ENCODE measurements at regions not wholly inside any gene's neighbourhood (a gene's known extent, or its start where the extent isn't known, plus 50 kb on each side); places are given as distances from the start of the nearest gene placed in this dataset.

DNA sequence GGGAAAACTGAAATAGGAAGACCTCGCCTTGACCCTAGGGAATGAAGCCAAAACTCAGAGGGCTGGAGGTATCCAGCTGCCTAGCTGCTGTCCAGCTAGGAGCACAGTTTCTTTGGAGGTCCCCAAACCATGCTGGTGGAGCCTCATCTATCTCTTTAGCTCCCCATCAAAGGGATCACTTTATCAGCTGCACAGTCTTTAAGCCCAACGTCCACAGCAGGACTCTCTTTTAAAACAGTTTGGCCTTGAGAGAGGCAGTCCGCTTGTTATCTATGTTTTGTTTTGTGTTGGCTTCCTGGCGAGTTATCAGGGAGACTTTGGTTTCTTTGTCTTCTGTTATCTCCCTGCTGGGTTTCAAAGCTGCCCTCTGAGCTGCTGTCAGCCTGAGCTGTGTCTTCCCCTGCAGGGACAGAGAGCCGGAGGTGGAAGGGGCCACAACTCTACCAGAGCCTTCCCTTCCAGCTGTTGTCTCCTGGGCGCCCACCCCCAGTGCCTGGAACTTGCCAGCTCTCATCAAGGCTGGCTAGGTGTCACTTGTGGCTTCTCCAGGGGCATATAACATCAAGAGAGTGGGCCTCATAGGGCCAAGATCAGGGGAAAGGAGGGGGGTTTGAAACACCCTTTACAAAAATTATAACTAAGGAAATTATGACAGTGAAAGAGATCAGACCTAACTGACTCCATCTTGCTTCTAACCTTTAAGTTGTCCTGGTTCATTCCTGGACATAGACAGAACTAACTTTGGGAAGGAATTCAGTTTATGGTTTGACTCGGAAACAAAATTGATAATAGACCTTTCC, 61.4 kb upstream of the C15orf39 start:
- peaks cover 1% of the 10 kb centered on the region for H3K27me3 Mint-ChIP-seq (ENCODE audit: unreplicated experiment)
- TF ChIP-seq, protein P1, sequence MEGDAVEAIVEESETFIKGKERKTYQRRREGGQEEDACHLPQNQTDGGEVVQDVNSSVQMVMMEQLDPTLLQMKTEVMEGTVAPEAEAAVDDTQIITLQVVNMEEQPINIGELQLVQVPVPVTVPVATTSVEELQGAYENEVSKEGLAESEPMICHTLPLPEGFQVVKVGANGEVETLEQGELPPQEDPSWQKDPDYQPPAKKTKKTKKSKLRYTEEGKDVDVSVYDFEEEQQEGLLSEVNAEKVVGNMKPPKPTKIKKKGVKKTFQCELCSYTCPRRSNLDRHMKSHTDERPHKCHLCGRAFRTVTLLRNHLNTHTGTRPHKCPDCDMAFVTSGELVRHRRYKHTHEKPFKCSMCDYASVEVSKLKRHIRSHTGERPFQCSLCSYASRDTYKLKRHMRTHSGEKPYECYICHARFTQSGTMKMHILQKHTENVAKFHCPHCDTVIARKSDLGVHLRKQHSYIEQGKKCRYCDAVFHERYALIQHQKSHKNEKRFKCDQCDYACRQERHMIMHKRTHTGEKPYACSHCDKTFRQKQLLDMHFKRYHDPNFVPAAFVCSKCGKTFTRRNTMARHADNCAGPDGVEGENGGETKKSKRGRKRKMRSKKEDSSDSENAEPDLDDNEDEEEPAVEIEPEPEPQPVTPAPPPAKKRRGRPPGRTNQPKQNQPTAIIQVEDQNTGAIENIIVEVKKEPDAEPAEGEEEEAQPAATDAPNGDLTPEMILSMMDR (IDR thresholded peaks at IDR 0.05; ENCODE audit: unreplicated experiment) = no peak
- H3K27ac Mint-ChIP-seq (ENCODE audit: unreplicated experiment) = no peak overlapping the region
- H3K9me3 Mint-ChIP-seq (ENCODE audit: unreplicated experiment) = peaks cover 21% of the 10 kb centered on the region
- no peak for DNase-seq (ENCODE audit: low spot score)
- peaks cover 9% of the 10 kb centered on the region for H3K36me3 Mint-ChIP-seq (ENCODE audit: low read depth, unreplicated experiment)
- peaks cover 9% of the 10 kb centered on the region for H3K4me1 Mint-ChIP-seq (ENCODE audit: unreplicated experiment)
- H3K4me3 Mint-ChIP-seq (ENCODE audit: unreplicated experiment) = no peak overlapping the region

DNA sequence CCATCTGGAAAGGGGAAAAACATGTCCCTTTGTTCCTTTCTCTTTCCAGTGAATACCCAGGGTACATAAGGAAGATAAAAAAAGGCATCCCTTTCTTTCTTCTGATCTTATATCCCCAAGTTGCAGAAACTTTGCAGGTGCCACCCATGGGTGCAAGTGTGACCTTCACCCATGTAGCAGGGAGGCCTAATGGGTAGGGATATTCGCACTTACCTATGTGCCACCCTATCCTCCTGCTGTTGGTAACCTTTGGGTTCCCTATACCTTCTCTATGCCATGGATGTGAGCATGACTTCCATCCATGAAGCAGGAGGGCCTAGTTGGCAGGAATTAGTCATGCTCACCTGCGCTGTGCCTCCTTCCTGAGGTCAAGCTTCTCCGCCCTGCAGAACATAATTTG, 59.2 kb upstream of the C15orf39 start:
- Mint-ChIP-seq H3K9me3 (ENCODE audit: unreplicated experiment) (peaks cover 21% of the 10 kb centered on the region), H3K4me1 (ENCODE audit: unreplicated experiment) (peaks cover 9% of the 10 kb centered on the region), H3K27ac (ENCODE audit: unreplicated experiment) (no peak overlapping the region), H3K36me3 (ENCODE audit: low read depth, unreplicated experiment) (peaks cover 9% of the 10 kb centered on the region), H3K27me3 (ENCODE audit: unreplicated experiment) (peaks cover 1% of the 10 kb centered on the region), H3K4me3 (ENCODE audit: unreplicated experiment) (no peak overlapping the region)
- DNase-seq (ENCODE audit: low spot score) = no peak
- TF ChIP-seq, protein P1 (IDR thresholded peaks at IDR 0.05; ENCODE audit: unreplicated experiment) = no peak

DNA sequence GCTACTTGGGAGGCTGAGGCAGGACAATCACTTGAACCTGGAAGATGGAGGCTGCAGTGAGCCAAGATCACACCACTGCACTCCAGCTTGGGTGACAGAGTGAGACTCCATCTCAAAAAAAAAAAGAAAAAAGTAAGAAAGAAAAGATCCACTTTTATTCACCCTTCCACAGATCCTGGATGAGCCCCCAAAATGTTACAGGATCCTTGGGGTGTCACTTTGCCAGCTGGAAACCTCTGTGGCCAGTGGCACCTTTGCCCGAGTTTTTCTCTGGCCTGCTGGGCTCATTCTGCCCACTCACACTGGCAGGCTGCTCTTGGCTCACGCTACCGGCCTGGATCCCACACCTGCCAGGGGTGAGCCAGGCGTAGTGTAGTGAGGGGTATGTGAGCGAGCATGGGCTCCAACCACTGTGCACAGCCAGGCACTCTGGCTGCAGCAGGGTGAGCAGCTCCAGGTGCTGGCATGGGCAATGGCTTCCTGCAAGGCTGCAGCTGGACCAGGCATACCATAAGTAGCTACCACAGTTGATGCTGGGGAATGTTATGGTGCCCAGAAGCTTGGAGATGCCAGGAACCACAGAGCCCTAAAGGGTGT, 57.8 kb upstream of the C15orf39 start:
- Mint-ChIP-seq H3K36me3 (ENCODE audit: low read depth, unreplicated experiment) (peaks cover 9% of the 10 kb centered on the region), H3K27me3 (ENCODE audit: unreplicated experiment) (no peaks in the 10 kb centered on the region), H3K27ac (ENCODE audit: unreplicated experiment) (no peak overlapping the region), H3K4me3 (ENCODE audit: unreplicated experiment) (no peak overlapping the region), H3K9me3 (ENCODE audit: unreplicated experiment) (peaks cover 21% of the 10 kb centered on the region), H3K4me1 (ENCODE audit: unreplicated experiment) (peaks cover 9% of the 10 kb centered on the region)
- TF ChIP-seq, protein P1 (IDR thresholded peaks at IDR 0.05; ENCODE audit: unreplicated experiment) = no peak
- DNase-seq (ENCODE audit: low spot score) = no peak

DNA sequence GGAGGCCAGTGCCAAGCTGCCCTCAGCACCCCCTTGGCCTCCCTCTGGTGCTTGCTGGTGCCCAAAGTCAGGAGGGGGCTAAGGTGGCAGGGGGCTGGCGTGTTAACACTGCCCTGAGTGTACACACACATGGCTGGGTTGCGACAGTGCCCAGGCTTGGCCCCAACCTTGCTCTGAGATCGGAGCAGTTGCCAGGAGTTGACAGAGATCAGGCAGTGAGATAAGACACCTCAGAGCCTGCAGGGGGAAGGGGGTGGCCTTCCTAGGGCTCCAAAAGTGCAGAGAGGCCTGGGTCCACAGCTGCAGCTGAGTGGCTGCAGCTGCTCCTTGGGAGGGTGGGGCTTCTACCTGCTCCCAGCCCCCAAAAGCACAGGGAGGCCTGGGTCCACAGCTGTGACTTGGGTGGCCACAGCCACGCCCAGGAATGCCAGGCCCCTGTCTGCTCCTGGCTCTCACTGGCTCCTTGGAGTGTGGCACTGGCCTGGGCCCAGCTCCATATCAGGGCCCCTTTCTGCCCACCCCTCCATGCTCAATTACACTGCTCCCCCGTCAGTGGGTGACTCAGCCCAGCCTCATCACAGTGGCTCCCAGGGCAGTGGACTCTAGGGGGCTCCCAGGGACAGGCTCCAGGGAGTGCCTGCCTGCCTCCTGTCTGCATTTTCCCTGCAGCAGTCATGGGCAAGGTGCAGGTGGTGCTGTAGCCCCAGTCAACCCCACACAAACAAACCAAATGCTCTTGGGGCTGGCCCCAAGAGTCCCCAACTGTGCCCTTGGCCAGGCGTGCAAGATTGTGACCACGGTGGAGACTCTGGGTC, 56.4 kb upstream of the C15orf39 start:
- Mint-ChIP-seq H3K4me3 (ENCODE audit: unreplicated experiment) (no peak overlapping the region), H3K9me3 (ENCODE audit: unreplicated experiment) (peaks cover 21% of the 10 kb centered on the region), H3K27ac (ENCODE audit: unreplicated experiment) (no peak overlapping the region), H3K4me1 (ENCODE audit: unreplicated experiment) (peaks cover 2% of the 10 kb centered on the region), H3K36me3 (ENCODE audit: low read depth, unreplicated experiment) (peaks cover 8% of the 10 kb centered on the region), H3K27me3 (ENCODE audit: unreplicated experiment) (no peaks in the 10 kb centered on the region)
- TF ChIP-seq, protein P1 (IDR thresholded peaks at IDR 0.05; ENCODE audit: unreplicated experiment) = no peak
- DNase-seq (ENCODE audit: low spot score) = no peak

Data from endothelial cell (in vitro differentiated cells).